Omental fat pad (tissue), 3 donors: ENCODE measurements at regions not wholly inside any gene's neighbourhood (a gene's known extent, or its start where the extent isn't known, plus 50 kb on each side); places are given as distances from the start of the nearest gene placed in this dataset.

Experiments
- ATAC-seq: fragments of 150-250 bp; one replicate; pipeline ENCODE4 v1.9.1; 2016; ENCODE audit warnings: mild to moderate bottlenecking, moderate library complexity; ENCODE audit not compliant: low FRiP score
- DNase-seq: peaks from one replicate; pipeline ENCODE4 v3.0.0-alpha.2; 2019; ENCODE audit warnings: low spot score
- CTCF ChIP-seq, 3 donors: fragments of 450-650 bp; IDR thresholded peaks; one replicate each; pipeline ENCODE4 v1.5.1; 2016 to 2017; ENCODE audit warnings: antibody characterized with exemption in 3 of 3, mild to moderate bottlenecking in 3 of 3, moderate library complexity in 2 of 3

GRCh38 chr13:87535911-87536310 lies 135.3 kb upstream of the SLITRK5 start:
- DNase-seq (no peak), ATAC-seq (no peak)
- no peak for TF ChIP-seq CTCF (IDR thresholded peaks at IDR 0.05)

GRCh38 chr13:87536499-87536898 lies 134.7 kb upstream of the SLITRK5 start:
- no peak for TF ChIP-seq CTCF (IDR thresholded peaks at IDR 0.05)
- DNase-seq (no peak), ATAC-seq (no peak)

- ATAC-seq: no peak
- TF ChIP-seq CTCF (IDR thresholded peaks at IDR 0.05): no peak
These were observed 134.3 kb upstream of the SLITRK5 start for GRCh38 chr13:87536899-87537298.

GRCh38 chr13:87537951-87538350 lies 133.2 kb upstream of the SLITRK5 start:
- DNase-seq (no peak), ATAC-seq (no peak)
- no peak for TF ChIP-seq CTCF (IDR thresholded peaks at IDR 0.05)

More at GRCh38 chr13:87536899-87537298, 134.3 kb upstream of the SLITRK5 start:
- DNase-seq: no peak

- ATAC-seq: no peak
- DNase-seq: no peak
- no peak for TF ChIP-seq CTCF (IDR thresholded peaks at IDR 0.05)
These were observed 132.7 kb upstream of the SLITRK5 start for GRCh38 chr13:87538366-87539052.

- ATAC-seq (no peak), DNase-seq (no peak)
- no peak for TF ChIP-seq CTCF (IDR thresholded peaks at IDR 0.05)
These were observed 118.0 kb upstream of the SLITRK5 start for GRCh38 chr13:87553142-87553541.

- no peak for TF ChIP-seq CTCF (IDR thresholded peaks at IDR 0.05)
- ATAC-seq (no peak), DNase-seq (no peak)
These were observed 117.1 kb upstream of the SLITRK5 start for GRCh38 chr13:87554045-87554444.
